ENCODE measurements at regions not wholly inside any gene's neighbourhood (a gene's known extent, or its start where the extent isn't known, plus 50 kb on each side); places are given as distances from the start of the nearest gene placed in this dataset.
"Not testable (repeated sequence)": the region's sequence is repeated elsewhere in the genome, so short reads cannot be mapped to it uniquely, and the experiment has no call there.

GRCh38 chrX:121374471-121374870 is 327.1 kb downstream of the GLUD2 start:
- Mint-ChIP-seq H3K27me3 (no peaks in the 10 kb centered on the region), H3K36me3 (no peaks in the 10 kb centered on the region), H3K9me3 (no peaks in the 10 kb centered on the region), H3K4me1 (no peaks in the 10 kb centered on the region), H3K27ac (no peak overlapping the region), H3K4me3 (no peak overlapping the region)
- CTCF ChIA-PET, result no interaction called here
- no peak for DNase-seq

- CTCF ChIA-PET, H3K36me3 Mint-ChIP-seq, H3K4me3 Mint-ChIP-seq, H3K4me1 Mint-ChIP-seq, H3K9me3 Mint-ChIP-seq, H3K27me3 Mint-ChIP-seq, DNase-seq, H3K27ac Mint-ChIP-seq: not testable (repeated sequence)
Observed at GRCh38 chrX:121381915-121382314, 334.5 kb downstream of the GLUD2 start.

GRCh38 chrX:121389976-121390714 is 342.7 kb downstream of the GLUD2 start:
- H3K36me3 Mint-ChIP-seq, result no peaks in the 10 kb centered on the region
- no peak overlapping the region for H3K4me3 Mint-ChIP-seq
- CTCF ChIA-PET, result no interaction called here
- no peak for DNase-seq
- no peaks in the 10 kb centered on the region for H3K27me3 Mint-ChIP-seq
- no peaks in the 10 kb centered on the region for H3K9me3 Mint-ChIP-seq
- H3K4me1 Mint-ChIP-seq, result no peaks in the 10 kb centered on the region
- H3K27ac Mint-ChIP-seq, result no peak overlapping the region

- H3K27me3 Mint-ChIP-seq, result no peaks in the 10 kb centered on the region
- H3K9me3 Mint-ChIP-seq, result no peaks in the 10 kb centered on the region
- H3K36me3 Mint-ChIP-seq, result no peaks in the 10 kb centered on the region
- CTCF ChIA-PET, result no interaction called here
- DNase-seq, result no peak
- H3K4me1 Mint-ChIP-seq, result no peaks in the 10 kb centered on the region
- H3K27ac Mint-ChIP-seq, result no peak overlapping the region
- no peak overlapping the region for H3K4me3 Mint-ChIP-seq
Observed at GRCh38 chrX:121405826-121406225, 358.4 kb downstream of the GLUD2 start.

DNA sequence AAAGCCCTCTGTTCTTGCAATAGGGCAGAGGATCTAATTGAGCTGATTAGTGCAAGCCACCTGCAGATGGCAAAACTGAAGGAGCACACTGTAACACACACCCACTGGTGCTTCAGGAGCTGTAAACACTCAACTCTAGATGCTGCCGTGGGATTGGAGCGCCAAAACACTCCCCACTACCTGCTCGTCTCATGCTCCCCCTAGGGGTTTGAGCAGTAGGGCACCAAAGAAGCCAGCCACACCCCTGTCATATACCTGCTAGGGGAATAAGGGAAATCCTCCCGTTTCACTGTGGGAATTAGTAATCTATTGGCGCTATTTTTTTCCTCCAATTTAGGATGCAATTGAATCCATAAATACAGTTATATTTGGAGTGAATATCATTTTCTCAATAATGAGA is 360.2 kb downstream of the GLUD2 start:
- no peaks in the 10 kb centered on the region for H3K36me3 Mint-ChIP-seq
- no peaks in the 10 kb centered on the region for H3K9me3 Mint-ChIP-seq
- no peak for DNase-seq
- CTCF ChIA-PET, result no interaction called here
- H3K27ac Mint-ChIP-seq, result no peak overlapping the region
- H3K4me3 Mint-ChIP-seq, result no peak overlapping the region
- H3K27me3 Mint-ChIP-seq, result no peaks in the 10 kb centered on the region
- no peaks in the 10 kb centered on the region for H3K4me1 Mint-ChIP-seq

GRCh38 chrX:121431514-121431913 is 384.1 kb downstream of the GLUD2 start:
- H3K27ac Mint-ChIP-seq, H3K27me3 Mint-ChIP-seq, H3K4me3 Mint-ChIP-seq, DNase-seq, H3K36me3 Mint-ChIP-seq, H3K4me1 Mint-ChIP-seq, CTCF ChIA-PET, H3K9me3 Mint-ChIP-seq: not testable (repeated sequence)

- no peak overlapping the region for H3K4me3 Mint-ChIP-seq
- H3K36me3 Mint-ChIP-seq, result no peaks in the 10 kb centered on the region
- H3K27me3 Mint-ChIP-seq, result no peaks in the 10 kb centered on the region
- H3K27ac Mint-ChIP-seq, result no peak overlapping the region
- DNase-seq, result no peak
- no peaks in the 10 kb centered on the region for H3K9me3 Mint-ChIP-seq
- CTCF ChIA-PET, result no interaction called here
- no peaks in the 10 kb centered on the region for H3K4me1 Mint-ChIP-seq
Observed at GRCh38 chrX:121433289-121433688, 385.9 kb downstream of the GLUD2 start.

- DNase-seq, H3K9me3 Mint-ChIP-seq, H3K4me1 Mint-ChIP-seq, H3K36me3 Mint-ChIP-seq, H3K27ac Mint-ChIP-seq, CTCF ChIA-PET, H3K4me3 Mint-ChIP-seq, H3K27me3 Mint-ChIP-seq: not testable (repeated sequence)
Observed at GRCh38 chrX:121437666-121438065, 390.3 kb downstream of the GLUD2 start.

GRCh38 chrX:121455890-121456289 is 408.5 kb downstream of the GLUD2 start:
- no peaks in the 10 kb centered on the region for H3K9me3 Mint-ChIP-seq
- H3K4me1 Mint-ChIP-seq, result no peaks in the 10 kb centered on the region
- H3K27ac Mint-ChIP-seq, result no peak overlapping the region
- CTCF ChIA-PET, result no interaction called here
- no peaks in the 10 kb centered on the region for H3K27me3 Mint-ChIP-seq
- no peak for DNase-seq
- H3K36me3 Mint-ChIP-seq, result no peaks in the 10 kb centered on the region
- no peak overlapping the region for H3K4me3 Mint-ChIP-seq

DNA sequence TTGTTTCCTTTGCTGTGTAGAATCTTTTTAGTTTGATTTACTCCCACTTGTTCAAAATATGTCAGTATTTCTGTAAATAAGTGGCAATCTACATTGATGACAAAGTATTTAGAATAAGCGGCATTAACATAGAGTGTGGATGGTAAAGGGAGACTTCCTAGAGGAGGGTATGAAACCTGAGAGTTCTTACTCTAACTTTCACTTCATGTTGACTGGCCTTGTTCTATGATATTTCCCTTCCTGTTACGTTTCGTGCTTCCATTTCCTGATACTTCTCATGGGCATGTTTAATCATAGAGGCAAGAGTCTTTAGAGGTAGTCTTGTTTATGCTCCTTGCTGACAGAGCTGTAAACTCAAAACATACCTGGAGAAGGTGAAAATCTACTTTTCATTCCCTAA is 408.9 kb downstream of the GLUD2 start:
- Mint-ChIP-seq H3K9me3 (no peaks in the 10 kb centered on the region), H3K4me3 (no peak overlapping the region), H3K36me3 (no peaks in the 10 kb centered on the region), H3K27me3 (no peaks in the 10 kb centered on the region), H3K4me1 (no peaks in the 10 kb centered on the region), H3K27ac (no peak overlapping the region)
- CTCF ChIA-PET, result no interaction called here
- DNase-seq, result no peak

DNA sequence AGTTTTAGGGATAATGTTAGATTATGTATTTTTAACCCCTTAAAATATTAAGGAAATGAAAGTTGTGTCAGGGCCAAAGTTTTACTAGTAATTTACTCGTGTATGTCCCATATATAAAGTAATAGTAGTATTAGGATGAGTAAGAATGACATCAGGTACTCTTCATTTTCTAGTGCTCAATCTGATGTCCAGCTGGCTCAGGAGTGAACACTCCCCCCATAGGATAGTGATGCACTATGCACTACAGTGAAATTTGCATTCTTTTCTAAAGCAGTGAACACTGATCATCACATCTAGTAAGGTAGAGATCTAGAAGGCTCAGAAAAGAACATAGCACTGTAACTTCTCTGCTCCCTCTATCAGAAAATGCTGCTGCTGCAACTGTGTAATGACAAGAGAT is 409.7 kb downstream of the GLUD2 start:
- CTCF ChIA-PET, result no interaction called here

DNA sequence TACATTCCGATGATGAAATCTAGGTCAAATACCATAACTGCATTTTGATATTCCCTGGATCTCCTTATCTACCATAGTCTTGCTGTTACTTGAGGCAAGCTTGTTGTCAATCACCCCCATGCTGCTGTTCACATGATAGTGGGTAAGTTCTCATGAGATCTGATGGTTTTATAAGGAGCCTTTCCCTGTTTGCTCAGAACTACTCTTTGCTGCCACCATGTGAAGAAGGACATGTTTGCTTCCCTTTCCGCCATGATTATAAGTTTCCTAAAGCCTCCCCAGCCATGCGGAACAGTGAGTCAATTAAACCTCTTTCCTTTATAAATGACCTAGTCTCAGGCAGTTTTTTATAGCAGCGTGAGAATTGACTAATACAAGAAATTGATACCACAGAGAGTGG is 432.0 kb downstream of the GLUD2 start:
- DNase-seq, result no peak
- Mint-ChIP-seq H3K4me3 (no peak overlapping the region), H3K4me1 (no peaks in the 10 kb centered on the region), H3K27ac (no peak overlapping the region), H3K27me3 (no peaks in the 10 kb centered on the region), H3K36me3 (no peaks in the 10 kb centered on the region), H3K9me3 (no peaks in the 10 kb centered on the region)
- CTCF ChIA-PET, result no interaction called here

More for the DNA sequence above, 409.7 kb downstream of the GLUD2 start:
- Mint-ChIP-seq H3K4me1 (no peaks in the 10 kb centered on the region), H3K36me3 (no peaks in the 10 kb centered on the region), H3K27me3 (no peaks in the 10 kb centered on the region), H3K27ac (no peak overlapping the region), H3K9me3 (no peaks in the 10 kb centered on the region), H3K4me3 (no peak overlapping the region)
- no peak for DNase-seq

- H3K9me3 Mint-ChIP-seq, result no peaks in the 10 kb centered on the region
Observed at GRCh38 chrX:121496966-121497365, 449.6 kb downstream of the GLUD2 start.

DNA sequence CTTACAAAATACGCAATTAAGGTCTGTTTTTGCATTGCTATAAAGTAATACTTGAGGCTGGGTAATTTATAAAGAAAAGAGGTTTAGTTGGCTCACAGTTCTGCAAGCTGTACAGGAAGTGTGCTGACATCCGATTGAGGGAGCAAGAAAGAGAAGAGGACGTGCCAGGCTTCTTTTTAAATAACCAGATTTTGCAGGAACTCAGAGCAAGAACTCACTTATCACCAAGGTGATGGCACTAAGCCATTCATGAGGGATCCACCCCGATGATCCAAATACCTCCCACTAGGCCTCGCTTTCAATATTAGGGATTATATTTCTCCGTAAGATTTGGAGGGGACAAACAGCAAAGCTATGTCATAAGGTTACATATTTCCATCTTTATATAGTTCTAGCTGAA is 456.7 kb downstream of the GLUD2 start:
- peak; percentile 18 for DNase-seq
- H3K27me3 Mint-ChIP-seq, result no peaks in the 10 kb centered on the region

More at GRCh38 chrX:121496966-121497365, 449.6 kb downstream of the GLUD2 start:
- CTCF ChIA-PET, result no interaction called here
- DNase-seq, result no peak
- Mint-ChIP-seq H3K36me3 (no peaks in the 10 kb centered on the region), H3K4me3 (no peak overlapping the region), H3K27me3 (no peaks in the 10 kb centered on the region), H3K4me1 (no peaks in the 10 kb centered on the region), H3K27ac (no peak overlapping the region)

DNA sequence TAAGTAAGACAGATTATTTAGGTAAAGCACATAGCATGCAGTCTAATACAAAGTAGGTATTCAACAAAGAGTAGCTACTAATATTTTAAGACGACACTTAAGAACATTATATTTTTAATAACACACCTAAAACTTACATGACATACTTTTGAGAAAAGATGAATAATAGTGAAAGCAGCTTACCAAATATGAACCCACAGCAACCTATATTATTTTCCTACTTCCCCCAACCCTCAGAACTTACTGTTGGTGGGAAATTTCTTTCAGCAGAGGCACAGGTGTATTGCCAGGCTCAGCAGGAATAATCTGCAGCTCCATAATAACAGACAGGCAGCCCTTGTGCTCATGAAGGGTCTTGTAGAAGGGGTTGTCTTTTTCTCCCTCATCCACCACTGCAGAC is 498.9 kb downstream of the GLUD2 start:
- Mint-ChIP-seq H3K27me3 (no peaks in the 10 kb centered on the region), H3K36me3 (no peaks in the 10 kb centered on the region), H3K4me1 (no peaks in the 10 kb centered on the region), H3K27ac (no peak overlapping the region), H3K4me3 (no peak overlapping the region), H3K9me3 (no peaks in the 10 kb centered on the region)
- CTCF ChIA-PET, result interaction anchor here (0.6 kb wide), 1 partner anchor 157 kb away, joined by 5 read pairs; no protein-coding TSS in a partner anchor
- DNase-seq, result no peak

More for the DNA sequence above, 456.7 kb downstream of the GLUD2 start:
- CTCF ChIA-PET, result no interaction called here
- Mint-ChIP-seq H3K36me3 (no peaks in the 10 kb centered on the region), H3K4me3 (no peak overlapping the region), H3K27ac (no peak overlapping the region), H3K4me1 (no peaks in the 10 kb centered on the region), H3K9me3 (no peaks in the 10 kb centered on the region)

DNA sequence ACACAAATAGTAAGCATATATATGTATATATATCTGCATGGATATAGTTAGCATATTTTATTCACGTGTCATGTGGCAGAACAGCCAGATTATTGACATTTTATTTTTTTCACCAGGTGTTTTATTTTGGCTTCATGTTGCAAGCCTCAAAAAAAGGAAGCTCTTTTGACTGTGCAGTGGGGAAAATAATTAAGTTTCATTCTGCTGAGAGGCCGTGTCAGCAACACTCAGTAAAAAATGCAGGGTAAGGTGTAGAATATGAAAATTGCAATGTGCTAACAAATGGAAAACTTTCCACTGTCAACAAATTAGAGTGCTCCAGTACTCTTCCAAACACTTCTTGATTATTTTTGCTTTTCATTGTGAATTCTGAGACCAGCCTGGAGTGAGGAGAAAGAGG is 511.5 kb downstream of the GLUD2 start:
- Mint-ChIP-seq H3K4me3 (no peak overlapping the region), H3K27me3 (no peaks in the 10 kb centered on the region), H3K36me3 (no peaks in the 10 kb centered on the region), H3K27ac (no peak overlapping the region), H3K4me1 (no peaks in the 10 kb centered on the region), H3K9me3 (no peaks in the 10 kb centered on the region)
- CTCF ChIA-PET, result no interaction called here
- DNase-seq, result no peak
